HG03097 (cell line): ENCODE measurements at regions not wholly inside any gene's neighbourhood (a gene's known extent, or its start where the extent isn't known, plus 50 kb on each side); places are given as distances from the start of the nearest gene placed in this dataset.

Experiments used
- ATAC-seq: cut with Tn5 transposase; IDR thresholded peaks from one replicate; pipeline ENCODE4 v1.9.1; 2021; ENCODE audit not compliant: unreplicated experiment, low FRiP score

DNA sequence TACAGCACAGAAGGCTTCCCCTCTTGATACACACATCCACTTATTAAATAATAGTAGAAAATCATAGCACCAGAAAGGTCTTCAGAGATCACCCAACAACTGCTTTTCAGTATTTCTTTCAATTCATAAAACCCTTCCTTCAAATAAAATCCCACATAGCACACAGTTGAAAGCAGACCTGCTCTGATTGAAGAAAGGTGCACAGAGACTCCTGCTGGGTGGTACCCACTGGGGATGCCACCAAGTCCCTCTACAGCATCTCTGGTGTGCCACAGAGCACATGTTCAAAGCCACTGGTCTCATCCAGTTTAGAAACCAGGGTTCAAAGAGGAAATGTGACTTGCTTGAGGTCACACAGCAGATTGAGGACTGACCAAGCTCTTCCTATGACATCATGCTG, 427.5 kb downstream of the BCL11B start:
- ATAC-seq = no peak

DNA sequence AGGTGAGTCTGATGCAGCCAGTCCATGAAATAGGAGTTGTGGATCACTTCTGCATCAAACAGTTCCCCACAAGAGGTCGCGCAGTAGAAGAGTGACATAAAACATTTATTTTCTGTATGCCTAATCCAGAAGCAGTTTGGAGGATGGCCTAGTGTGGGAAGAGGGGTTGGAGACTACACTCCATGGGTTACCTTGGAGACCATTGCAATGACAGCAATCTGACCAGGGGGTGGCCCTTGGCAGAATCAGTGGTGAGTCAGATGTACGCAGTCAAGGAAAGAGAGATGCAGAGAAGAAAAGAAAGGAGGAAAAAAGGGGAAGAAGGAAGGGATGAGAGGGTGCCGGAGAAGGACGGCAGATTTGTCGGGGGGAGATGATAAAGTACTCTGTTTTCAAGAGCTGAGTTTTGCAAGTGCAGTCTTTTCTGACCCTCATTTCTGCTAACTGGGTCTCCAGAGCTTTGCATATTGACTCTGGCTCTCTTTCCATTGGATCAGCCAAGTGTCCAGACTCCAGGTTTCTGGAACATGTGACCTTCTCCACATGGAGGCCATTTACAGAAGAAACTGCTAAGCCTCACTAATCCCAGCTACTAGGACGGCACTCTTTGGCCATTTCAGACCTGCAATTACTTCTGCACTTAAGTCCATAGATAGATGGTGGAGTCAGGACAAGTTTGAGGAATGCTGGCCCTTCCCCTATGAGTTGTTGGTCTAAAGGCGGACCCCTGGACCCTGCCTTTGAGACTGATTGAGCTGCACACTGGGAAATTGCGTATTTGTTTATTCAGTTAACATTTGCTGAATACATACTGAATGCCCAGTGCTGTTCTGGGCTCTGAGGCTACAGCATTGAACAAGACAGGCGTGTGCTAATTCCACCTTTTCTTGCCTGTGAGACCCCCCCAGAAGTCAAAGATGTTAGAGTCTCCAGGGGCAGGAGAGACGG, 424.2 kb downstream of the BCL11B start:
- no peak for ATAC-seq

- ATAC-seq = no peak
These were observed 418.8 kb downstream of the BCL11B start for GRCh38 chr14:98853063-98853729.

DNA sequence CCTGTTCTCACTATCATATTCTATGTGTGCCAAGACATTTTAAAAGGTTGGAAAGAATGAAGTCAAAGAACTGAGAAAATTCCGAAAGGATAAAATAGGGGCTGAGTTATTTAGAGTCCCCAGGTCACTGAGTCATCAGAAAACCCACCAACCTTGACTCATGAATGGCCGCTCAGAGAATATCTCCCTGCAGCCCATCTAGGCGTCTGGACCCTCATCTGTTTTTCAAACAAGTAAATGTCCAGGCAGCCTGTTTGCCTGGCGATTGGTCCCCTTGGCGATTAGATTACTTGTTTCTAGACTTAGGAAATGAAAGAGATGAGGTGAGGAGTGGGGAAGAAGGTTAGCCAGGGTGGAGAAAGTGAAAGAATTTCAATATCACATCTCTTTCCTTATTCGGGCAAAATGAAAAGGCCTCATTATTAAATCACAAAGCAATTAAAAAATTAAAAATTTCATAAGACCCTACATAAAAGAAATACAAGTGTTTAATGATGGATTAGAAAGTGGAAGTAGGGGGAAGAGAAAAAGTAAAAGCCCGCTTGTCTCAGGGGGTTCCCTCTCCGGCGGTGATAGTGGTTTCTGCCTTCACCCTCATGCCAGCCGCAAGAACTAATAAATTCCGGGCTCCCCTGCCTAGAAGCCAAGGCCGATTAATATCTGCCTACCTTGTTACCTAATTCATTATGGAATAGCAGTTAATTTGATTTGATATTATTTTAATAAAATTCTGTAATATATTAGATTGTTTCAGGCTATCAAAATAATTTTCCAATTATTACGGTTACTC, 415.9 kb downstream of the BCL11B start:
- no peak for ATAC-seq

GRCh38 chr14:98858158-98858557, 413.8 kb downstream of the BCL11B start:
- ATAC-seq = no peak

GRCh38 chr14:98858561-98858960, 413.4 kb downstream of the BCL11B start:
- no peak for ATAC-seq

DNA sequence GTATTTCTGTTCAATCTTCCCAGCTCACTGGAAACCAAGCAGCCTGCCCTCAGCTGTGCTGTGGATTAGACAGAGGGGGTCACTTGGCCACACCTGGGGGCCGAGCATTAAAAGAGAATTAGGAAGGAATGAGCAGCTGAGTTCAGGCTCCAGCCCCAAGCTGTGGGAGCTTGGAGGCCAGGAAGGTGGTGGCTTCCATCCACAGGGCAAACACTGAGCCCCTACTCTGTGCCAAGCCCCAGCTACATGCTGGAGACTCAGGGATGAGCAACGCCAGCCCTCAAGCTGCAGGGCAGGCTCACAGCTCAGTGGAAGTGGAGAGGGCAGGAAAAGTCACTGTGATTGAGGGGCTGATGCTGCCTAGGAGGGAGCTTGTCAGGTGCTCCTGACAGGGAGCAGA, 412.7 kb downstream of the BCL11B start:
- no peak for ATAC-seq

GRCh38 chr14:98864211-98864610, 407.8 kb downstream of the BCL11B start:
- ATAC-seq = no peak

- no peak for ATAC-seq
These were observed 404.9 kb downstream of the BCL11B start for GRCh38 chr14:98867146-98867545.

DNA sequence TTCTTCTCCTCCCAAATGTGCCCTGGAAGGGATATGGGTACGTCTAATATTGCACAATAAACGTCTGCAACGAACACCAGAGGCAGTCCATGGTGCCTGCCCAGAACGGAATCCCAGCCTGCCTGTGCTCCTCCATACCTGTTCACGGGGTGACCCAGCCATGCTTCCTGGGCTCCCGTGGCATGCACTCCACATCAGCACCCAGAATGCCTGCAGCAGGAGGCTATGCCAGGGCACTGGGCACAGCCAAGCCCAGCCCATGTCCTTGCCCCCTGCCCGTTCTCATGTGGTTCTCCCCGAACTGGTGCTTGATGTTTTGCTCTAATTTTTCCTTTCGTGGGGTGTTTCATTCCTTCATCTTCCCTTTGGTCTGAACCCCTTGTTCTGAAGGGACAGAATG, 404.3 kb downstream of the BCL11B start:
- ATAC-seq = no peak

DNA sequence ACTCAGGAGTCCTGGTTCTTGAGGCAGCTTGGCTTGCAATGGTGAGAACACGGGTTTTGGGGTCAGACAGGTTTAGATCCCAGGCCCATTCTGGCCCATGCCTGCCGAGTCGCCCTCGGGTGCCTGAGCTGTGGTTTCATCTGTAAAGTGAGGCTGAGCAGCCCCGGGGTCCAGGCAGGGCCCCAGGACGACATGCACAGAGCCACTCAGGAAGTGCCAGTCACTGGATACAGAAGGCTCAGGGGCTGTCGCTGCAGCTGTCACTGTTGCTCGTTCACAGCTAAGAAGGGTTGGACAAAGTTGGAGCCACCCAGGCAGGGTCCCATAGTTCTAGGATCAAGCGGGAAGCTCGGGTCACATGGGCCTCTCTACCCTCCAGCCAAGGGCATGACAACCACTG, 403.1 kb downstream of the BCL11B start:
- no peak for ATAC-seq

DNA sequence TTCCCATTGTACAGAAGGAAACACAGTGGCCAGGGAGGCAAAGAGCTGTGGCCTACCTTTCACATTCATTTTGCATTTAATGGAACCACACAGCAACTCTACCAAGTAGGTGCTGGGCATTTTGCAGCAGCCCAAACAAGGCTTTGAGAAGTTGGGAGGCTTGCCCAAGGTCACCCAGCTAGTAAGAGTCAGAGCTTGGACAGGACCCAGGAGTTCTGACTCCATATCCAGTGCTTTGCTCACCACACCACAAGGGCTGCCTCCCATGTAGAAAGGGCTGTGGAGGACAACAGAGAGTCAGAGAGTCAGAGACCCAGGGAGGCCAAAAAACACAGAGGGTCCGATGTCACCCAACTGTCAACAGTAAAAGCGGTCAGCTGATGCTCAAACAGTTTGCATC, 400.2 kb downstream of the BCL11B start:
- no peak for ATAC-seq

GRCh38 chr14:98877065-98877464, 394.9 kb downstream of the BCL11B start:
- ATAC-seq = no peak

GRCh38 chr14:98878282-98878681, 393.7 kb downstream of the BCL11B start:
- ATAC-seq = no peak

GRCh38 chr14:98886982-98887381, 385.0 kb downstream of the BCL11B start:
- no peak for ATAC-seq

GRCh38 chr14:98888281-98888680, 383.7 kb downstream of the BCL11B start:
- no peak for ATAC-seq

GRCh38 chr14:98888927-98889835, 382.8 kb downstream of the BCL11B start:
- ATAC-seq = no peak

DNA sequence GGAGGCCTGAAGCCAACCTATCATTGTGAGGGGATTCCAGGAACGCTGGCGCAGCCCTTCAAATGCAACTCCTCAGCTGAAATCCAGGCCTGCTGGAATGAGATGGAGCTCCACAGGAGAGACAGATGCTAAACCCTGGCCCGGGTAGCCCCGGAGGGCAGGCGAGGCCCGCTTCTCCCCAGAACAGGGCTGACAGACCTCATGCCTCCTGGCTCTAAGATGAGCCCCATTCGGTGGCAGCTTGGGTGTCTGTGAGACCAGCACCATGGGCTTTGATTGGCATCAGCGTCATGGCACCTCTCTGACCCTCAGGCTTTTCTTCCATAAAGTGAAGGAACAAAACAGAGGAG, 382.2 kb downstream of the BCL11B start:
- no peak for ATAC-seq

DNA sequence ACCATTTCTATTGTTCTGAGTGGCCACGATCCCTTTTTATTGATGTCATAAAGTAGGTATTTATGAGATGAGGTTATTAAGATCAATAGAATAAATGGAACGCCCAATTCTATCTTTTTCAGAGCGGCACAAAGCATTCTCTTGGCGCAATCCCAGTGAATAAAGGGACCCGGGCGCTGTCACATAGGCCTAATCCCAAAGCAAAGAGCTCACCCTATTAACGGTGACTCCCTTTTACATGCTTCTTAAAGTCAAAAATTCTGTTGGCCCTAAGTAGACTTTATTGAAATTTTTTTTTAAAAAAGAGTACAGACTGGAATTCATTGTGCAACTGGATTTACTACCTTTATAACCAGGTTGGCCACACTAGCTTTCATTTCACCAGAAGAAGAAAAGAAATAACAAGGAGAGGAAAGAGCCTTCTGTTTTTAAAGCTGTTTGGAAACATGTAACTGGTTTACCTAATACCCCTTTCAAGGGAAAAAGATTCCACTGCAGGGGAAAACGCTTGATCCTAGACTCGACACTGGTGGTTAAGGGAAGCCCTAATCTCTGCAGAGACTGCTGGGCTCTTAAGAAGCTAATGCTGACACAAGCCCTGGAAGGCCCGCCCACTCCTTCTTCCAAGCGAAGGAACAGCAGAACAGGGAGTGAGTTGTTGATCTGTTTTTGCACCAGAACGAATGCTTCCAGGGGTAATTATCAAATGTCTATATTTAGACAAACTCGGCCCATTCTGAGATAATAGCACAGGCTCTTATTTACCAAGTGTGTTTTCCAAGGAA, 381.2 kb downstream of the BCL11B start:
- ATAC-seq = no peak
